K562 (cell line): ENCODE measurements at regions not wholly inside any gene's neighbourhood (a gene's known extent, or its start where the extent isn't known, plus 50 kb on each side); places are given as distances from the start of the nearest gene placed in this dataset.

Experiments used
- ATAC-seq: fragments of 200-7000 bp; cut with Tn5 transposase; 3 replicates; pipeline ENCODE4 v1.9.1; 2020; ENCODE audit warnings: moderate library complexity
- BruUV-seq: library from RNA; stranded (reverse); fragments of 400-500 nt; replicated peaks from 2 replicates; lab custom pipeline; 2021; lab: Mats Ljungman, UMichigan
- CTCF ChIA-PET: fragments of 300-600 bp; formaldehyde crosslinking; extraction: SDS; loops from one replicate; lab custom pipeline; 2021; ENCODE audit warnings: low intra/inter-chr PET ratio; lab: Yijun Ruan, JAX
- POLR2A ChIA-PET: fragments of 300-600, 350-650 bp; sonication (Branson Sonifier 250); formaldehyde crosslinking; extraction: SDS; loops from one replicate; lab custom pipeline; 2021; ENCODE audit warnings: antibody characterized with exemption, inconsistent platforms; lab: Yijun Ruan, JAX
- DNase-seq, 4 experiments: peaks; one replicate each; pipeline versions ENCODE4 v3.0.0 to v3.0.0-alpha.2; 2011 to 2018; ENCODE audit warnings: low spot score in 3 of 4, mixed read lengths in 3 of 4; ENCODE audit errors: extremely low read depth in 1 of 4
- FAIRE-seq: peaks from 2 replicates; lab custom pipeline; 2011; peaks lifted over from hg19 to GRCh38; lab: Jason Lieb, UNC
- H2AFZ ChIP-seq: 2 replicates; pipeline ENCODE4 v1.6.0; 2011; ENCODE audit warnings: low read depth, low read length, control low read depth, inconsistent platforms
- H3K27ac ChIP-seq: fragments of 200-600 bp; 3 replicates; pipeline ENCODE4 v1.8.0; 2011; ENCODE audit warnings: low read depth, mild to moderate bottlenecking, control low read depth, inconsistent platforms, low read length, moderate library complexity, mixed read lengths; ENCODE audit errors: extremely low read depth
- H3K27me3 ChIP-seq, 2 experiments: fragments of 300-600 bp in 1 of 2; 2 replicates in 1 of 2; 3 replicates in 1 of 2; pipeline versions ENCODE4 v1.6.0 to v1.8.0; 2011; ENCODE audit warnings: inconsistent platforms in 2 of 2, low read length in 2 of 2, mild to moderate bottlenecking in 1 of 2, mixed read lengths in 1 of 2, moderate library complexity in 1 of 2; ENCODE audit not compliant: control insufficient read depth in 2 of 2, insufficient read depth in 2 of 2
- H3K36me3 ChIP-seq: fragments of 300-600 bp; 3 replicates; pipeline ENCODE4 v1.8.0; 2011; ENCODE audit warnings: mild to moderate bottlenecking, low read length, inconsistent platforms; ENCODE audit not compliant: control insufficient read depth, insufficient read depth
- H3K4me1 ChIP-seq, 2 experiments: fragments of 200-600 bp in 1 of 2; replicated peaks in 1 of 2; 2 replicates in 1 of 2; 3 replicates in 1 of 2; pipeline versions ENCODE4 v1.5.1 to v1.8.0; 2011; ENCODE audit warnings: inconsistent platforms in 2 of 2, low read length in 2 of 2, mild to moderate bottlenecking in 1 of 2, mixed read lengths in 1 of 2, moderate library complexity in 1 of 2; ENCODE audit not compliant: control insufficient read depth in 2 of 2, insufficient read depth in 2 of 2
- H3K4me2 ChIP-seq: 2 replicates; pipeline ENCODE4 v1.6.1; 2011; ENCODE audit warnings: low read length, control low read depth, inconsistent platforms, mixed read lengths; ENCODE audit not compliant: insufficient read depth
- H3K4me3 ChIP-seq: fragments of 200-600 bp; sonication (generic), shearing (Covaris generic); 2 replicates; pipeline ENCODE4 v1.5.1; 2016; ENCODE audit warnings: control low read depth, inconsistent platforms
- H3K79me2 ChIP-seq: fragments of 200-600 bp; 3 replicates; pipeline ENCODE4 v1.8.0; 2011; ENCODE audit warnings: low read length, inconsistent platforms; ENCODE audit not compliant: control insufficient read depth, insufficient read depth
- H3K9ac ChIP-seq, 2 experiments: 2 replicates each; pipeline versions ENCODE4 v1.6.0 to v1.6.1; 2011; ENCODE audit warnings: low read depth in 2 of 2, low read length in 2 of 2, control low read depth in 1 of 2, inconsistent platforms in 1 of 2, mild to moderate bottlenecking in 1 of 2, mixed read lengths in 1 of 2; ENCODE audit not compliant: insufficient read depth in 1 of 2
- H3K9me1 ChIP-seq: one replicate; pipeline ENCODE4 v1.6.0; 2011; ENCODE audit warnings: inconsistent platforms, mild to moderate bottlenecking, low read length, moderate library complexity; ENCODE audit not compliant: control insufficient read depth, insufficient read depth
- H3K9me3 ChIP-seq: replicated peaks from 2 replicates; pipeline ENCODE4 v1.5.1; 2011; ENCODE audit warnings: low read depth, low read length, inconsistent platforms; ENCODE audit not compliant: control insufficient read depth, insufficient read depth
- H4K20me1 ChIP-seq: replicated peaks from 2 replicates; pipeline ENCODE4 v1.6.1; 2011; ENCODE audit warnings: low read length, inconsistent platforms, mixed read lengths; ENCODE audit not compliant: control insufficient read depth, insufficient read depth
- CHD2 ChIP-seq: IDR thresholded peaks from 2 replicates; pipeline ENCODE4 v1.6.1; 2011; ENCODE audit warnings: low read depth, low read length
- GABPB2 ChIP-seq: fragments of 250-450 bp; sonication (Bioruptor Pico); conservative IDR thresholded peaks from 2 replicates; pipeline ENCODE4 v1.5.1; 2021; ENCODE audit warnings: mild to moderate bottlenecking
- GTF2E2 ChIP-seq: fragments of 200-800 bp; sonication (Bioruptor generic); IDR thresholded peaks from 2 replicates; pipeline ENCODE4 v1.6.1; 2016; ENCODE audit warnings: missing genetic modification characterization, missing compliant biosample characterization
- MBD2 ChIP-seq: sonication (generic); IDR thresholded peaks from 2 replicates; pipeline ENCODE4 v1.6.1; 2016; ENCODE audit warnings: low read depth, borderline replicate concordance
- NCOA1 ChIP-seq: fragments of 450-650 bp; IDR thresholded peaks from 2 replicates; pipeline ENCODE4 v1.6.1; 2016; ENCODE audit warnings: low read depth
- POLR2B ChIP-seq: fragments of 450-650 bp; IDR thresholded peaks from 2 replicates; pipeline ENCODE4 v1.6.1; 2018; ENCODE audit warnings: low read depth; ENCODE audit not compliant: partially characterized antibody
- RFX1 ChIP-seq: fragments of 450-650 bp; IDR thresholded peaks from 2 replicates; pipeline ENCODE4 v1.6.1; 2016; ENCODE audit warnings: mild to moderate bottlenecking, moderate library complexity
- SAP30 ChIP-seq: fragments of 200-600 bp; sonication (generic); IDR thresholded peaks from 2 replicates; pipeline ENCODE4 v1.6.1; 2012; ENCODE audit warnings: borderline replicate concordance, low read depth, mild to moderate bottlenecking, moderate library complexity, low read length, control low read depth, inconsistent platforms; ENCODE audit not compliant: insufficient read depth, poor library complexity, severe bottlenecking
- SMARCB1 ChIP-seq: IDR thresholded peaks from 2 replicates; pipeline ENCODE4 v1.6.1; 2011; ENCODE audit warnings: improper control_type of control experiment, low read depth; ENCODE audit not compliant: insufficient read length
- ZBED1 ChIP-seq: IDR thresholded peaks from 2 replicates; pipeline ENCODE4 v1.6.1; 2014
- ZFP30 ChIP-seq: fragments of 250-450 bp; sonication (Bioruptor Pico); IDR thresholded peaks from 2 replicates; pipeline ENCODE4 v1.8.0; 2022; ENCODE audit warnings: moderate library complexity, mild to moderate bottlenecking, inconsistent platforms, borderline replicate concordance
- WGBS: fragments of 100-300 bp; shearing (Covaris generic); methylation state at CpG from one replicate; pipeline ENCODE4 v1.1.6; 2016; ENCODE audit warnings: low coverage, mixed read lengths; ENCODE audit not compliant: insufficient coverage; ENCODE audit errors: missing lambda C conversion rate; 5-methylcytosine and 5-hydroxymethylcytosine counted together
- in situ Hi-C: fragments of 300-500 bp; cut with MboI; formaldehyde crosslinking; loops from 4 replicates; pipeline ENCODE4 v1.15.0; 2018; ENCODE audit warnings: inconsistent platforms, mixed read lengths
- intact Hi-C: fragments of 100-400 bp; cut with micrococcal nuclease; formaldehyde crosslinking; loops from 2 replicates; pipeline ENCODE4 v1.14.2; 2022
- TF ChIP-seq, protein P1 (sequence below), 2 experiments: fragments of 200-800 bp in 1 of 2; sonication (Bioruptor generic) in 1 of 2; sonication (generic) in 1 of 2; formaldehyde crosslinking in 1 of 2; IDR thresholded peaks in 1 of 2; conservative IDR thresholded peaks in 1 of 2; 2 replicates each; pipeline versions ENCODE4 v1.5.0 to v1.6.1; 2016 to 2020; ENCODE audit warnings: missing compliant biosample characterization in 1 of 2, missing genetic modification characterization in 1 of 2, missing genetic modification reagents in 1 of 2
- TF ChIP-seq, protein P2 (sequence below): sonication (generic); formaldehyde crosslinking; IDR thresholded peaks from 2 replicates; pipeline ENCODE4 v1.8.0; 2023; ENCODE audit warnings: mild to moderate bottlenecking, missing genetic modification reagents
- TF ChIP-seq, protein P3 (sequence below): fragments of 250-450 bp; sonication (Bioruptor Pico); IDR thresholded peaks from 2 replicates; pipeline ENCODE4 v1.8.0; 2021; ENCODE audit warnings: mild to moderate bottlenecking, moderate library complexity
- TF ChIP-seq, protein P4 (sequence below): fragments of 250-450 bp; sonication (Bioruptor Pico); IDR thresholded peaks from 2 replicates; pipeline ENCODE4 v1.8.0; 2021; ENCODE audit warnings: moderate library complexity, mild to moderate bottlenecking, inconsistent platforms

DNA sequence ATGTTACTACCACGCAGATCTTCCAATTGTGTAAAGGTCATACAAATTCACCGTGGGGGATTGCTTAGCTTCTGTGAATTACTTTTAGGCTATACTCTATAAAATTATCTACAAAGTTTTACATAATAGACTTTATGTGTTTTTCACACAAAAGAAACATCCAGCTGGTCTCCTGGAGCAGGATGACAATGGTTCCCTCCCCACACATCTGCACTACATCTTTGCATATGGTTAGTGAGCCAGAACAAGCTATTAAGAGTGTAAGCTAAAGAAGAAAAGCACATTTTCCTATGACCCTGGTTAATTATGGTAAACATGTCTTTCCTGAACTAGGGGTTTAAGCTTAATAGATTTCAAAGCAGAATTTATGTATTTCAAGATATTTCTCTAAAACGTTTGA is 295.1 kb downstream of the ASXL3 start (continued):
- TF ChIP-seq, protein P1, sequence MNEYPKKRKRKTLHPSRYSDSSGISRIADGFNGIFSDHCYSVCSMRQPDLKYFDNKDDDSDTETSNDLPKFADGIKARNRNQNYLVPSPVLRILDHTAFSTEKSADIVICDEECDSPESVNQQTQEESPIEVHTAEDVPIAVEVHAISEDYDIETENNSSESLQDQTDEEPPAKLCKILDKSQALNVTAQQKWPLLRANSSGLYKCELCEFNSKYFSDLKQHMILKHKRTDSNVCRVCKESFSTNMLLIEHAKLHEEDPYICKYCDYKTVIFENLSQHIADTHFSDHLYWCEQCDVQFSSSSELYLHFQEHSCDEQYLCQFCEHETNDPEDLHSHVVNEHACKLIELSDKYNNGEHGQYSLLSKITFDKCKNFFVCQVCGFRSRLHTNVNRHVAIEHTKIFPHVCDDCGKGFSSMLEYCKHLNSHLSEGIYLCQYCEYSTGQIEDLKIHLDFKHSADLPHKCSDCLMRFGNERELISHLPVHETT (CRISPR knock-in tag; conservative IDR thresholded peaks at IDR 0.05 in 1 of 2, IDR thresholded peaks at IDR 0.05 in 1 of 2): no peak
- TF ChIP-seq GABPB2 (CRISPR knock-in tag) (no peak), CHD2 (no peak)
- TF ChIP-seq, protein P2, sequence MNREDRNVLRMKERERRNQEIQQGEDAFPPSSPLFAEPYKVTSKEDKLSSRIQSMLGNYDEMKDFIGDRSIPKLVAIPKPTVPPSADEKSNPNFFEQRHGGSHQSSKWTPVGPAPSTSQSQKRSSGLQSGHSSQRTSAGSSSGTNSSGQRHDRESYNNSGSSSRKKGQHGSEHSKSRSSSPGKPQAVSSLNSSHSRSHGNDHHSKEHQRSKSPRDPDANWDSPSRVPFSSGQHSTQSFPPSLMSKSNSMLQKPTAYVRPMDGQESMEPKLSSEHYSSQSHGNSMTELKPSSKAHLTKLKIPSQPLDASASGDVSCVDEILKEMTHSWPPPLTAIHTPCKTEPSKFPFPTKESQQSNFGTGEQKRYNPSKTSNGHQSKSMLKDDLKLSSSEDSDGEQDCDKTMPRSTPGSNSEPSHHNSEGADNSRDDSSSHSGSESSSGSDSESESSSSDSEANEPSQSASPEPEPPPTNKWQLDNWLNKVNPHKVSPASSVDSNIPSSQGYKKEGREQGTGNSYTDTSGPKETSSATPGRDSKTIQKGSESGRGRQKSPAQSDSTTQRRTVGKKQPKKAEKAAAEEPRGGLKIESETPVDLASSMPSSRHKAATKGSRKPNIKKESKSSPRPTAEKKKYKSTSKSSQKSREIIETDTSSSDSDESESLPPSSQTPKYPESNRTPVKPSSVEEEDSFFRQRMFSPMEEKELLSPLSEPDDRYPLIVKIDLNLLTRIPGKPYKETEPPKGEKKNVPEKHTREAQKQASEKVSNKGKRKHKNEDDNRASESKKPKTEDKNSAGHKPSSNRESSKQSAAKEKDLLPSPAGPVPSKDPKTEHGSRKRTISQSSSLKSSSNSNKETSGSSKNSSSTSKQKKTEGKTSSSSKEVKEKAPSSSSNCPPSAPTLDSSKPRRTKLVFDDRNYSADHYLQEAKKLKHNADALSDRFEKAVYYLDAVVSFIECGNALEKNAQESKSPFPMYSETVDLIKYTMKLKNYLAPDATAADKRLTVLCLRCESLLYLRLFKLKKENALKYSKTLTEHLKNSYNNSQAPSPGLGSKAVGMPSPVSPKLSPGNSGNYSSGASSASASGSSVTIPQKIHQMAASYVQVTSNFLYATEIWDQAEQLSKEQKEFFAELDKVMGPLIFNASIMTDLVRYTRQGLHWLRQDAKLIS (CRISPR knock-in tag): no peak

DNA sequence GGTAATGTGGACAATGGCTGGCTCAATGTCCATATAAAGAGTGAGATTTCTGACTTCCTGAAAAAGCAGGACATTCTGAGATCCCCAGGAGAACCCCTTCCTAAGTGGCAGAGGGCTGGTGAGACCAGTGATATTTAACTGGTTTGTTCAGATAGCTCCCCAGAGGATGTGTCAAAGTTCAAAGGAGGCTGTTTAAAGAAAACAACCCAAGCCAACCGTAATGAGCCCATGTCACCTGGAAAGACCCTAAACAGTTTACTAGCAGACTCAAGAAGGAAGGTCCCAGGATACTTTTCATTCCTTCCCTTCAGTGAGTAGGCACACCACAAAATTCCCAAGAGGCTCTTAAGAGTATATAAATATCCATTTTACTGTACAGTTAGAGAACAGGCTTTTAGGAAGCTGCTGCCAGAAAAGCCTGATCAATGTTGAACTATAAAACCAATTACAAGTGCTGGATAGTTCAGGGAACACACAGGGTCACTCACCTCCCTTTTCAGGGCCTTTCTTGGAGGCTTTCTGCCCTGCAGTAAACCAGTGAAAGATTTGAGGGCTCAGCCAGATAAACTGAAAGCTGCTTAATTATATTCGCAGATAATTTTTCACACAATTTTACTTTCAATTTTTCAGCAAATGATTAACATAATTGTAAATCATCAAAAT is 293.5 kb downstream of the ASXL3 start:
- H3K9ac ChIP-seq: no peak overlapping the region
- in situ Hi-C loops: no loop called here
- no TSS peak for BruUV-seq
- H3K36me3 ChIP-seq: no peaks in the 10 kb centered on the region
- H3K27ac ChIP-seq: no peak overlapping the region
- 0% methylated on average over 2 of the region's 2 CpGs for WGBS
- H3K4me3 ChIP-seq: no peak overlapping the region
- no peak overlapping the region for H2AFZ ChIP-seq
- H3K9me3 ChIP-seq: no peaks in the 10 kb centered on the region; the same call in 1 of the 2 replicates
- no peaks in the 10 kb centered on the region for H3K27me3 ChIP-seq
- no peaks in the 10 kb centered on the region for H3K79me2 ChIP-seq
- ATAC-seq (no peak), FAIRE-seq (no peak), DNase-seq (no peak)
- ChIA-PET CTCF (no interaction called here), POLR2A (no interaction called here)
- intact Hi-C loops: no loop called here
- H3K4me1 ChIP-seq: no peaks in the 10 kb centered on the region
- H4K20me1 ChIP-seq: no peaks in the 10 kb centered on the region
- H3K9me1 ChIP-seq: no peaks in the 10 kb centered on the region
- H3K4me2 ChIP-seq: no peak overlapping the region
- TF ChIP-seq NCOA1 (no peak), POLR2B (no peak), ZFP30 (CRISPR knock-in tag) (no peak), SMARCB1 (no peak), RFX1 (no peak), ZBED1 (no peak), GTF2E2 (no peak), MBD2 (no peak), SAP30 (no peak)
- TF ChIP-seq, protein P3, sequence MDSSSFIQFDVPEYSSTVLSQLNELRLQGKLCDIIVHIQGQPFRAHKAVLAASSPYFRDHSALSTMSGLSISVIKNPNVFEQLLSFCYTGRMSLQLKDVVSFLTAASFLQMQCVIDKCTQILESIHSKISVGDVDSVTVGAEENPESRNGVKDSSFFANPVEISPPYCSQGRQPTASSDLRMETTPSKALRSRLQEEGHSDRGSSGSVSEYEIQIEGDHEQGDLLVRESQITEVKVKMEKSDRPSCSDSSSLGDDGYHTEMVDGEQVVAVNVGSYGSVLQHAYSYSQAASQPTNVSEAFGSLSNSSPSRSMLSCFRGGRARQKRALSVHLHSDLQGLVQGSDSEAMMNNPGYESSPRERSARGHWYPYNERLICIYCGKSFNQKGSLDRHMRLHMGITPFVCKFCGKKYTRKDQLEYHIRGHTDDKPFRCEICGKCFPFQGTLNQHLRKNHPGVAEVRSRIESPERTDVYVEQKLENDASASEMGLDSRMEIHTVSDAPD (CRISPR knock-in tag): no peak
- TF ChIP-seq, protein P4, sequence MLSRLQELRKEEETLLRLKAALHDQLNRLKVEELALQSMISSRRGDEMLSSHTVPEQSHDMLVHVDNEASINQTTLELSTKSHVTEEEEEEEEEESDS (CRISPR knock-in tag): no peak
